Activated naive CD4-positive, alpha-beta T cell treated with anti-CD3 and anti-CD28 coated beads for 36 hours (primary cell): ENCODE measurements at regions not wholly inside any gene's neighbourhood (a gene's known extent, or its start where the extent isn't known, plus 50 kb on each side); places are given as distances from the start of the nearest gene placed in this dataset.
"Not testable (repeated sequence)": the region's sequence is repeated elsewhere in the genome, so short reads cannot be mapped to it uniquely, and the experiment has no call there.

Experiments
- CTCF ChIA-PET: fragments of 350-600 bp; sonication (Branson Sonifier 250); formaldehyde crosslinking; loops from one replicate; lab custom pipeline; 2021; ENCODE audit warnings: antibody characterized with exemption; lab: Charles Lee
- DNase-seq: peaks from one replicate; pipeline ENCODE4 v3.0.0-alpha.2; 2020
- H3K27ac Mint-ChIP-seq: one replicate; pipeline ENCODE4 v1.8.0; 2021; ENCODE audit warnings: mild to moderate bottlenecking, mixed read lengths
- H3K27me3 Mint-ChIP-seq: one replicate; pipeline ENCODE4 v1.8.0; 2021; ENCODE audit warnings: low read depth, mixed read lengths
- H3K36me3 Mint-ChIP-seq: one replicate; pipeline ENCODE4 v1.8.0; 2021; ENCODE audit warnings: low read depth, mixed read lengths
- H3K4me1 Mint-ChIP-seq: one replicate; pipeline ENCODE4 v1.8.0; 2021; ENCODE audit warnings: low read depth, mixed read lengths
- H3K4me3 Mint-ChIP-seq: one replicate; pipeline ENCODE4 v1.8.0; 2021; ENCODE audit warnings: mild to moderate bottlenecking, moderate library complexity, mixed read lengths
- H3K9me3 Mint-ChIP-seq: one replicate; pipeline ENCODE4 v1.8.0; 2021; ENCODE audit warnings: mixed read lengths
- intact Hi-C: fragments of 100-400 bp; cut with micrococcal nuclease; formaldehyde crosslinking; loops from one replicate; pipeline ENCODE4 v1.15.1; 2023

- peaks cover 29% of the 10 kb centered on the region for H3K4me1 Mint-ChIP-seq
- CTCF ChIA-PET, H3K4me3 Mint-ChIP-seq, H3K27me3 Mint-ChIP-seq, H3K27ac Mint-ChIP-seq, intact Hi-C loops, DNase-seq: not testable (repeated sequence)
- H3K36me3 Mint-ChIP-seq = peaks cover 39% of the 10 kb centered on the region
- H3K9me3 Mint-ChIP-seq = peaks cover 45% of the 10 kb centered on the region
Observed at GRCh38 chr12:31882682-31883081, 76.5 kb upstream of the RESF1 start.

- intact Hi-C loops = no loop called here
- CTCF ChIA-PET = interaction anchor here (0.6 to 1.5 kb wide), 2 partner anchors 10 to 199 kb away, joined by 3 to 4 read pairs; no protein-coding TSS in a partner anchor
- H3K27ac Mint-ChIP-seq = no peak overlapping the region
- H3K9me3 Mint-ChIP-seq = peaks cover 25% of the 10 kb centered on the region
- H3K27me3 Mint-ChIP-seq = no peaks in the 10 kb centered on the region
- H3K4me1 Mint-ChIP-seq = peaks cover 26% of the 10 kb centered on the region
- no peak overlapping the region for H3K4me3 Mint-ChIP-seq
- no peak for DNase-seq
- H3K36me3 Mint-ChIP-seq = peaks cover 24% of the 10 kb centered on the region
Observed at GRCh38 chr12:31880340-31880739, 78.9 kb upstream of the RESF1 start.

- no peak for DNase-seq
- intact Hi-C loops = loop anchor here (5.0 kb wide), 1 partner anchor 131 kb away; no protein-coding TSS in a partner anchor
- Mint-ChIP-seq H3K4me1 (peaks cover 38% of the 10 kb centered on the region), H3K9me3 (peaks cover 19% of the 10 kb centered on the region), H3K27me3 (no peaks in the 10 kb centered on the region), H3K4me3 (no peak overlapping the region), H3K27ac (no peak overlapping the region), H3K36me3 (peaks cover 19% of the 10 kb centered on the region)
- CTCF ChIA-PET = interaction anchor here (1.4 kb wide), 1 partner anchor 149 kb away, joined by 3 read pairs; the partner anchor contains the start of gene AMN1
Observed at GRCh38 chr12:31877884-31878283, 81.3 kb upstream of the RESF1 start.

GRCh38 chr12:31876568-31877424 is 82.4 kb upstream of the RESF1 start:
- no peak for DNase-seq
- CTCF ChIA-PET = interaction anchor here (1.4 kb wide), 1 partner anchor 148 kb away, joined by 3 read pairs; the partner anchor contains the start of gene AMN1
- no peaks in the 10 kb centered on the region for H3K27me3 Mint-ChIP-seq
- peaks cover 19% of the 10 kb centered on the region for H3K36me3 Mint-ChIP-seq
- H3K27ac Mint-ChIP-seq = peak overlapping the region; percentile 83
- intact Hi-C loops = loop anchor here (5.0 kb wide), 1 partner anchor 129 kb away; no protein-coding TSS in a partner anchor
- H3K4me3 Mint-ChIP-seq = no peak overlapping the region
- peaks cover 20% of the 10 kb centered on the region for H3K9me3 Mint-ChIP-seq
- peaks cover 38% of the 10 kb centered on the region for H3K4me1 Mint-ChIP-seq

GRCh38 chr12:31875609-31875964 is 83.6 kb upstream of the RESF1 start:
- DNase-seq = no peak
- no peak overlapping the region for H3K4me3 Mint-ChIP-seq
- CTCF ChIA-PET = interaction anchor here (0.6 to 0.7 kb wide), 2 partner anchors 88 to 112 kb away, joined by 3 to 4 read pairs; no protein-coding TSS in a partner anchor
- H3K36me3 Mint-ChIP-seq = peaks cover 19% of the 10 kb centered on the region
- peak overlapping the region; percentile 100 for H3K27ac Mint-ChIP-seq
- H3K9me3 Mint-ChIP-seq = peaks cover 24% of the 10 kb centered on the region
- intact Hi-C loops = loop anchor here (1.0 to 5.0 kb wide), 9 partner anchors 15 to 216 kb away; partner anchors contain the start of genes AMN1 and ETFBKMT
- peaks cover 38% of the 10 kb centered on the region for H3K4me1 Mint-ChIP-seq
- no peaks in the 10 kb centered on the region for H3K27me3 Mint-ChIP-seq

- Mint-ChIP-seq H3K27ac (peak overlapping the region; percentile 100), H3K4me3 (peak overlapping the region; percentile 73)
- intact Hi-C loops = loop anchor here (1.0 to 5.0 kb wide), 9 partner anchors 15 to 216 kb away; partner anchors contain the start of genes AMN1 and ETFBKMT
Observed at GRCh38 chr12:31874961-31875608, 84.1 kb upstream of the RESF1 start.

GRCh38 chr12:31872831-31873604 is 86.2 kb upstream of the RESF1 start:
- Mint-ChIP-seq H3K27ac (peak overlapping the region; percentile 50), H3K4me1 (peaks cover 31% of the 10 kb centered on the region)

More at GRCh38 chr12:31874961-31875608, 84.1 kb upstream of the RESF1 start:
- CTCF ChIA-PET = interaction anchor here (0.5 to 1.6 kb wide), 5 partner anchors 13 to 112 kb away, joined by 3 to 5 read pairs (median 3); no protein-coding TSS in a partner anchor
- H3K9me3 Mint-ChIP-seq = peaks cover 24% of the 10 kb centered on the region
- H3K27me3 Mint-ChIP-seq = no peaks in the 10 kb centered on the region
- H3K4me1 Mint-ChIP-seq = peaks cover 37% of the 10 kb centered on the region
- H3K36me3 Mint-ChIP-seq = peaks cover 19% of the 10 kb centered on the region
- peak; percentile 90 for DNase-seq

GRCh38 chr12:31869972-31870371 is 89.2 kb upstream of the RESF1 start:
- CTCF ChIA-PET = interaction anchor here (0.8 kb wide), 1 partner anchor 26 kb away, joined by 3 read pairs; no protein-coding TSS in a partner anchor
- no peak overlapping the region for H3K27ac Mint-ChIP-seq
- DNase-seq = no peak
- H3K36me3 Mint-ChIP-seq = peaks cover 3% of the 10 kb centered on the region
- no peak overlapping the region for H3K4me3 Mint-ChIP-seq
- no peaks in the 10 kb centered on the region for H3K27me3 Mint-ChIP-seq
- peaks cover 19% of the 10 kb centered on the region for H3K9me3 Mint-ChIP-seq
- intact Hi-C loops = no loop called here
- H3K4me1 Mint-ChIP-seq = peaks cover 20% of the 10 kb centered on the region

More at GRCh38 chr12:31872831-31873604, 86.2 kb upstream of the RESF1 start:
- DNase-seq = no peak
- Mint-ChIP-seq H3K4me3 (no peak overlapping the region), H3K27me3 (no peaks in the 10 kb centered on the region), H3K36me3 (peaks cover 9% of the 10 kb centered on the region), H3K9me3 (peaks cover 19% of the 10 kb centered on the region)
- CTCF ChIA-PET = interaction anchor here (0.8 kb wide), 1 partner anchor 37 kb away, joined by 3 read pairs; no protein-coding TSS in a partner anchor
- intact Hi-C loops = no loop called here

- Mint-ChIP-seq H3K9me3 (peaks cover 20% of the 10 kb centered on the region), H3K27me3 (no peaks in the 10 kb centered on the region), H3K36me3 (no peaks in the 10 kb centered on the region), H3K4me1 (peaks cover 10% of the 10 kb centered on the region), H3K4me3 (no peak overlapping the region), H3K27ac (no peak overlapping the region)
- no peak for DNase-seq
- intact Hi-C loops = no loop called here
- CTCF ChIA-PET = interaction anchor here (0.6 kb wide), 1 partner anchor 58 kb away, joined by 3 read pairs; no protein-coding TSS in a partner anchor
Observed at GRCh38 chr12:31868965-31869364, 90.2 kb upstream of the RESF1 start.

- H3K36me3 Mint-ChIP-seq = no peaks in the 10 kb centered on the region
- peaks cover 10% of the 10 kb centered on the region for H3K4me1 Mint-ChIP-seq
- H3K27me3 Mint-ChIP-seq = no peaks in the 10 kb centered on the region
- peaks cover 9% of the 10 kb centered on the region for H3K9me3 Mint-ChIP-seq
- no peak for DNase-seq
- H3K27ac Mint-ChIP-seq = no peak overlapping the region
- intact Hi-C loops = no loop called here
- H3K4me3 Mint-ChIP-seq = no peak overlapping the region
- CTCF ChIA-PET = no interaction called here
Observed at GRCh38 chr12:31867292-31867691, 91.9 kb upstream of the RESF1 start.

GRCh38 chr12:31866523-31866922 is 92.7 kb upstream of the RESF1 start:
- Mint-ChIP-seq H3K9me3 (peaks cover 8% of the 10 kb centered on the region), H3K4me1 (peaks cover 11% of the 10 kb centered on the region), H3K27me3 (no peaks in the 10 kb centered on the region), H3K36me3 (no peaks in the 10 kb centered on the region), H3K27ac (no peak overlapping the region), H3K4me3 (no peak overlapping the region)
- intact Hi-C loops = no loop called here
- no peak for DNase-seq
- CTCF ChIA-PET = no interaction called here
